HG02759 (cell line): ENCODE measurements at regions not wholly inside any gene's neighbourhood (a gene's known extent, or its start where the extent isn't known, plus 50 kb on each side); places are given as distances from the start of the nearest gene placed in this dataset.

Source experiments
- ATAC-seq: cut with Tn5 transposase; IDR thresholded peaks from one replicate; pipeline ENCODE4 v1.9.1; 2021; ENCODE audit warnings: mild to moderate bottlenecking, moderate library complexity; ENCODE audit not compliant: unreplicated experiment

DNA sequence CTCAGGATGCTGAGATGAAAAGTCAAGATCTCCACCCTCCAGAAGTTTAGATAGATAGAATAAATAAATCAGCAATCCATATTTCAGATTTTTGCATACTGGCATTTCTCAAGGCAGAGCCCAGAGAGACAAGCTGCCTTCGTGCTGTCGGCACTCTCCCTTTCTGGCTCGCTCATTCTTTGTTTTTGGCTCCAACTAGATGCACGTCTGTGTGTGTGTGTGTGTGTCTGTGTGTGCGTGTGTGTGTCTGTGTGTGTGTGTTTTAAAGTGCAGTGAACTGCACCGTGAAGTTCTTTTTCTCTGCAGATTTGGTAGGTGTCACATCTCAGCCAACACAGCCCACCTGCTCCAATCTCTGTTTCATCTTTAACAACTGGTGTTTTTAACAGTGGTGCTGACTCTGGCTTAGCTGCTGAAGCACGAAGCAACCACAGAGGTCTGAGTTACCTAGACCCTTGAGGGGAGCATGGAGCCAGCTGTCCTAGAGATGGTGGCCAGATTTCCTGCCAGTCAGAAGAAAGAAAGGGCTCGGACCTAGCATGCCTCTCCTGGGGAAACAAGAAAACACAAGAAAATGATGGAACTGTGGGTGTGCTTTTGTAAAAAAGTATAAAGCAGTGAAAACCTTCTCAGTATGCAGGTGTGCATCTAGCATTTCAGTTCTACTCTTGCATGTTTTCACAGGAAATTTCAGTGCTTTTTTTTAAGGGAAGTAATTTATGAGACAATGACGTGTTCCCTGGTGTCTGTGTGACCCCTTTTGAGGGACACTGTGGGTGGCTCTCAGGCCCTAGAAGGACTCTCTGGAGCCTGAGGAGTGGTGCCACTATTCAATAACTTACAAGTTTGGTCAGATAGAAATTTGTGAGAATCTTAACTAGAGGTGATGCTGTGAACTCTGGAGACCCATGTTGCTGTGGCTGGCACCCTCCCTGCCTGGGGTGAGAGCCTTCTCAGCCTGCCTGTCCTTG, 364.3 kb downstream of the RNF144A start:
- ATAC-seq = no peak

DNA sequence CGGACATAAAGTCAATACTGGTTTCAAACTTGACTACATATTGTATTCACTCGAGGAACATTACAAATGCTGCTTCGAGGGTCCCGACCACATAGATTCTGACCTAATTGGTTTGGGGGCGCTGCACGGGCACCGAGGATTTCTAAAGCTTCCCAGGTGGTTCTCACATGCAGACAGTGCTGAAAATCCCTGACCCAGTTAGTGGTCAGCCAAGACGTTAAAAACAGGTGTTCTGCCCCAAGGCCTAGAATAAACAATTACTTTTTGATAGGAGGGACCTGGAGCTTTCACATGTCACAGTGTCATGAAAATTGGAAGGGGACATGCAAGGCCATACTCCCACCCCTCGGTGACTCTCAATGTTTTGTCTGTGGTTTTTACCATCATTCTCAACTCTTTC, 368.9 kb downstream of the RNF144A start:
- ATAC-seq = no peak

DNA sequence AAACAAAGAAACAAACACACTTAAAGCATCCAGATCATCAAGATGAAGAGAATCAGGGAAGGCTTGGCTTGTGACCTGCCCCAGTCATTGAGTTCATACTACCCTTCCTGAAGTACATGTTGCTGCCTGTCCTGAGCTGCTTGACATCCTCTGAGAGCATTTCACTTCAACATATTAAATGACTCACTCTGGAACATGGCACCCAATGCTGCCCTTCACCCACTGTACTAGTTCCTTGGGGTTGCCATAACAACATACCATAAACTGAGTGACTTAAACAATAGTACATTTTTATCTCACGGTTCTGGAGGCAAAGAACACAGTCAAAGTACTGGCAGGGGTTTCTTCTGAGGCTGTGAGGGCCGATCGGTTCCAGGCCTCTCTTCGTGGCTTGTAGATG, 371.3 kb downstream of the RNF144A start:
- no peak for ATAC-seq

DNA sequence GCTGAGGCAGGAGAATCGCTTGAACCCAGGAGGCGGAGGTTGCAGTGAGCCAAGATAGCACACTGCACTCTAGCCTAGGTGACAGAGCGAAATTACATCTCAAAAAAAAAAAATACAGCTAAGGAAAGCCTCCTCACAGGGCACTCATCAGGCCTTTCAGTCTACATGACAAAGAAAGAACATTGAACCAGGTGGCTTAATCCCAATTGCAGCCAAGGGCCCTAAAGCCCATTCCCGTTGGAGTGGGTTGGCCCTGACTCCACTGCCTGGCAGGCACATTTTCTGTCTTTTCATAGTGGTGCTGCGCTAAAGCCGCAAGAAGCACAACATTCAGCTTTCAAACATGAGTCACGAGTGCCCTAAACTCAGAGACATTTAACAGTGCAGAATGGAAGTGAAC, 372.5 kb downstream of the RNF144A start:
- no peak for ATAC-seq

DNA sequence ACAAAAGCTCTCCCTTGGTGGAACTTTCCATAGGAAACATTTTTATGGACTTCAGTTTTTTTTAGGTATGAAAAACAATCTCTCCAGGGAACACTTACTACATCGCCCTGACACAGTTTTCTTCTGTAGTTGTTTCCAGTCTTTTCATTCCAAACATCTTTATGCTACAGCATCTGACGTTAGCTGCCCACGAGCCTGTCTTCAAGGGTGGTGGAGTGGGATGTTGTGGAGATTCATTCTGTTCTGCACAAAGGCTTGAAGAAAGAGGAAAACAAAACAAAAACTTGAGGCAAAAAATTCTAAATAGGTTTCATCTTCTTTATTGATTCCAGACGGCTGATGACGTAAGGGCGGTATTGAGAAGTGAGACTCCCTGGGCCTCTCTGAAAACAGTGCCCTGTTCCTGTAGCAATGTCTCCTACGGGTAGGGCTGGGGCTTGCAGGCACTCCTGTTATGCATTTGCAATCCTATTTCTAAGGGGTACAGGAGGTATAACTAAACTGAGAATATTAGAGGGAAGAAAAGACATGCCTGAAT, 375.0 kb downstream of the RNF144A start:
- ATAC-seq = no peak

DNA sequence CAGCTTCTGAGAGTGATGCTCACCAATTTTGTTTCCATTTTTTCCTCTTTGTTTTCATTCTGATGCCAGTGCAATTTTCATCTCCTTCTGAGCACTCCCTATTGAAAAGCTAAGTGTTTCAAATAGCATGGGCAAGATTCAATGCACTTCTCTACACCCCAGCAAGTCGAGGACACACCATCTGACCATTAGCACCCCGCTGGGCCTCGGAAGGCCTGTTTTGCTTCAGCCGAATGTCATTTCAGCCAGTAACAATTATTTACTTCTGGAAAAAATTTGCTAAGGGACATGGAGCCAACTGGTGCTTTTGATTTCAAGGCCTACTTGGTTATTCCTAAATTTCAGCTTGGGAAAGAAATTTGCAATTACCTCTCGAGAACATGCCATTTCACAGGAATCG, 392.4 kb downstream of the RNF144A start:
- ATAC-seq = no peak

DNA sequence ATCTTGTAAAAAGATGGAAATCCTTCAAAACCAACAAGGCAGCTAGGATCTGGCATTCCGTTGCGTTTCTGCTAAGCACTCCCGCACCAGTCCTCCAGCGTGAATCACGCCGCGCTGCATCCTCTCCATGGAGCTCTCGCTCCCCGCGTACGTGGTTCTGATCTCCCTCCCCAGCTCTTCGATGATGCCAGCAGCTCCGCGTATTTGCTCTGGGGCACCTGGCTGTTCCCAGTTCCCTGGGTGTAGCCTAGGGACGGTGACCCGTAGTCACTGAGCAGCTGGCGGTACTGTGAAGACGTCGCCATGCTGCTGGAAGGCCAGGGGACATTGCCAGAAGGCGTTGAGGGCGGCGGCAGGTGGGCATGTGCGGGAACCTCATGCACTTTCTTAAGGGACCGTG, 407.5 kb downstream of the RNF144A start:
- ATAC-seq = no peak

DNA sequence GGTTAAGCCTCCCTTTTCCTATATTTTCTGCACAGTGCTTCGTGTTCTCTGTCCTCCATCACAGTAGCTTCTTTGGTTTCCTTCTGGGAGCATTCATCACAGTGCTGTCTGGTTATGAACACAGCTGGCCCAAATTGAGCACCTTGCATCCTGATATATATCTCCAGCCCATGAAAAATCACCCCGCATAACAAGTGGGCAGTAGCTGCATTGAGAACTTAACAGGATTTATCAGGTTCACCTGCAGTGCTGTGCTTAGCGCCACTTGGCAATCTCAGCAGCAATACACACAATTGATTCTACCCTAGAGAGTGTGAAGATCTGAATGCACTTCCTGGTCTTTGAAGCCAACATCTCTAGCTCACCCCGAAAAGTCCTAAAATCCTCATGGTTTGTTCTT, 408.0 kb downstream of the RNF144A start:
- ATAC-seq = no peak

DNA sequence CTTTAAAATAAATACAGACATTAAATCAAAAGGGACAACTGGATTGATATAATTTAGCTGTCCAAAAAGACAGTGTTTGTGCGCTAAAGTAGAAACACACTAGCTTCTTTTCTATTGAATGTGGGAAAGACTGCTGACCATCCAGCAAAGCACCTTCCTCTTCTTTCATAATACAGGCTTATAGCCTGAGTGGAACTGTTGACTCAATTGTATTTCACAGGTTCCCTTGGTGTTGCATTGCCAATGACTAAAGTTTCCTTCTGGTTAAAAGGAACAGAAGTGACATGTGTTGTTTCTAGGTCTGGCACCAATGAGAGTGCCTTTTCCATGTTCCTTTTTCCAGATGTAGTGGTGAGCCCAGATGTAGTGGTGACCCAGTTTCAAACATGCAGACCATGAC, 412.3 kb downstream of the RNF144A start:
- no peak for ATAC-seq

DNA sequence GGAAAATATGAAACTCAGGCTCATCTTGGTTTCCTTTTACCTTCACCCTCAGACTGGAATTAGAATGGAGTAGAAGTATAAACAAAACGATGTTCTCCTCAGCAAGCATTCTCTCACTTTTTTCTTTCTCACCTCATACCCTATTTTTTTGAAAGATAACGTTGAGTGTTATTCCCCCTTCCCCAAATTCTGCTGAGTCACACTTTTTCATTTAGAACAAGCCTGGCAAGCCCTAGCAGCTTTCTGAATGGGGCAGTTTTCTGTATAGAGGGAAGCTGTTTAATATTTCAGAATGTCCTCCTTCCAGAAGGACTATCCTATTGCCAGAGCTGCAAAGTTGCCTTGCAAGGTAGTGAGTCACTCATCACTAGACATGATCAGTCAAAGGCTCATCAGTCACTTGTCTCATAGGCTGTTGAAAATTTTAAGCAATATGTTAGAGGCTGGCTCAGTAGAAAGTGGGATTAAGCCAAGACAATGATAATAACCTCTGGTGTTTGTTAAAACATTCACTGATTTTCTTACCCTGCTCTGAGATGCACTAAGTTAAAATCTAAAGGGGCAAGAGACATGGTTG, 416.1 kb downstream of the RNF144A start:
- ATAC-seq = no peak

DNA sequence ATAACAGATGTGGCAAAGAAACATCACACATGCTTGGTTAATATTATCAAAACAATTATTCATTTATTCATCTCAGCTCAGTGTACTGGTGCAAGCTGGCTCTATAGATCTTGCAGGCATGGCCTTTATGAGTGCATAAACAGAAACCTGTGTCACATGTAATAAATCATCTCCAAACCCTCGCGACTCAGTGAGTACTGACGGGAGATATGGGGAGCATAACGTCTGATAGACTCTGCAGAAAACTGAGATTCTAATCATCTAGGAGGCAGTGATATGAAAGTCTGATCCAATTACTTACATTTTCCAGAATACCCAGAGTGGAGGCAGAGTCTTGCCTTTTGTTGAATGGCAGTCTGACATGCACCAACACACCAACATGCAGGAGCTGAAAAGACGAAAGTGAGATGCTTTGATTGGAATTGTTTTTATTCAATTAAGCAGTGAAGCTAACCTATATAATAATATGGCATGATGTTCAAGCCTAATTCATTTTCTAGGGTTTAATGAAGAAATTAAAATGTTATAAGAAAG, 416.8 kb downstream of the RNF144A start:
- no peak for ATAC-seq

DNA sequence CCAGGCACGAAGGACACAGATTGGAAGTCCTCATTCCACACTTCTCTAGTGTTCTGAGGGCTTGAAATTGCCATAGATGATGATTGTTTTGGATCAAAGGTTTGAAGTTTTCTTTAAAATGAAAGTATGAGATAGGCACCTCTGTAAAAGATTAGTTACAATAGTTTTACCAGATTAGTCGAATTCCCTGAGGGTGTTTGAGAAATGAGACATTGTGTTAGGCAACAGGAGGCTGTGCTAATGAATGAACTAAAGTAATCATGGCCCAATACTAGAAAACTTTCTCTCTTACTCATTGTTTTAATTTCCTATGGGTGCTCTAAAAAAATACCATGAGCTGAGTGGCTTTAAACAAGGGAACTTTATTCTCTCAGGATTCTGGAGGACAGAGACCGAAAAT, 421.7 kb downstream of the RNF144A start:
- no peak for ATAC-seq

DNA sequence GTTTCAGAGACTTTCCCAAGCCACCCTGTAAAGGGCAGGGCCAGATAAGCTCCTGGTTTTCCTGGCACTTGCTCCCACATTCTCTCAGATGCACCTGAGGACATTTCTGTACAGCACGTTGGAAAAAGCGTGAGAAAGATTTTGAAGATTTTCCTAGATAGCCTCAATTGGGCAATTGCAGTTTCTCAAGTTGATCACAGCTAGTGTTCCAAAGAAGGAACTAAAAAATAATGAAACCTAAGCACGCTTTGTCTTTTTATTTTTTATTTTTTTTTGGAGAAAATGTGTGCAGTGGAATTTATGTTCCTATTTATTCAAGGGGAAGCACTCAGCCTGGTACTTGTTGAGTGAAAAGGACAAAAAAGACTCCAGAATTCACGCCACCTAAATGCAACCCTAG, 429.1 kb downstream of the RNF144A start:
- no peak for ATAC-seq

DNA sequence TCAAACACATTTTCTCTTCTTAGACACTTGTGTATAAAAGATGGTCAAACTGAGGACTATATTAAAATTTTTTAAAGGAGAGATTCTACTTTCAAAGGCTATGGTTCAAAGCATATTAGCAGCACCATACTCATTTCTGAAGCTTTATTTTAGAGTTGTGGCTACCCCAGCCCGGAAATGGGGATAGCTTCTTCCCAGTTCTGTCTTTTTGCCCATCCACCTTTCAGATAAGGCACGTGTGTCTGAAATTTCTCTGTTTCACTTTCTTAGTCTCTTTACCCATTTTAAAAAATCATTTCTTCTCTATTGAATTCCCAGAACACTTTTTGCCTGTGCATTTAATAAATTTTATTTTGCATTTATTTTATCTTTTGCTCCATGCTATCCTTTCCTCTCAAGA, 431.5 kb downstream of the RNF144A start:
- no peak for ATAC-seq

DNA sequence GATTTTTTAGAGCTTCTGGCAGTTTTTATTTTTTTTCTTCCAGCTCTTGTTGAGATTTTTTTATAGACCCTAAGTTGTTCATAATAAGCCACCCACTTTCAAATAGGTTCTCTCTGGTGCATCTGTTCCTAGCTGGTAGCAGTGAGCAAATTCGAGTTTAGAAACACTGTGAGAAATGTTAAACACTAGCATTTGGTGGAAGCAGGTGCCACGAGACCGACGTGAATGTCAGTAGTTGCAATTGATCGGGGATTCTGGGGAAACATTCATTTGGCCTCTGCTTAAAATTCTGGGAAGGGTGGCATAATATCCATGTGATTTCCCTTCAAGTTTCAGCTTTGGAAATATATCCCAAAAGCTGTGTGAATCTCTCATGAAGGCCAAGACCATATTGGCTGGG, 435.0 kb downstream of the RNF144A start:
- no peak for ATAC-seq

DNA sequence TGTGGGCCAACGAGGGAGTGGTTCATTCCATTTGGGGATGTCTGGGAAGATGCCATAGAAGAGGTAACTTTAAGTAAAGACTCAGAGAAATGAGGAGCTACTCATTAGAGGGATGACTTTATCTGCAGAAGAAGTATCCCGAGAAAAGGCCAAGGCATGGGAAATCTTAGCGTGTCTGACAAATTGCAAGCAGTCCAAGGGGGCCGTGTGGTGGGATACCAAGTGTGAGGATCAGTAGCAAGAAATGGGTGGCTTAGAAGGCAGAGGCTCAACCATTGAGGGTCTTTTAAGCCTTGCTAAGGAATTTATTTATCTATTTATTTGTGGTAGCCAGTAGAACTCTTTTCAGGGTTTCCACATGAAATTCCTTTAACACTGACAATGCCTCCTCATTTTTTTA, 436.4 kb downstream of the RNF144A start:
- ATAC-seq = no peak

DNA sequence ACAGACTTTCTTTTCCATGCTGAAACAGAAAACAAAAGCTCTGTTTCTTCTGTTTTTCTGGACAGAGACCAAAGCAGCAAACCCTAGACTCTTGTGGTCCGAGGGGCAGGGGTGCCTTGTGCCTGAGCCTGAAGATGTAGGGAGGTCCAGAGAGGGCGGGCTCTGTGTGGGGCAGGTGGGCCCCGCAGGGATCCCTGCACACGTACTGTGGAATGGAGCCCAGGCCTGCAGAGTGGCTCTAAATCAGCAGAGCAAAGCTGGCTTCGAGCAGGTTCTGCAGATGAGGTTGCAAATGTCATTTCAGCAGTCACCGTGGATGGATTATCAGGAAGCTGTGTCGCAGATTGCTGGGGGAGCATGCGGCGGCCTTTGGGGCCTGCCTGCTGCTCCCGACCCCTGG, 438.6 kb downstream of the RNF144A start:
- no peak for ATAC-seq

DNA sequence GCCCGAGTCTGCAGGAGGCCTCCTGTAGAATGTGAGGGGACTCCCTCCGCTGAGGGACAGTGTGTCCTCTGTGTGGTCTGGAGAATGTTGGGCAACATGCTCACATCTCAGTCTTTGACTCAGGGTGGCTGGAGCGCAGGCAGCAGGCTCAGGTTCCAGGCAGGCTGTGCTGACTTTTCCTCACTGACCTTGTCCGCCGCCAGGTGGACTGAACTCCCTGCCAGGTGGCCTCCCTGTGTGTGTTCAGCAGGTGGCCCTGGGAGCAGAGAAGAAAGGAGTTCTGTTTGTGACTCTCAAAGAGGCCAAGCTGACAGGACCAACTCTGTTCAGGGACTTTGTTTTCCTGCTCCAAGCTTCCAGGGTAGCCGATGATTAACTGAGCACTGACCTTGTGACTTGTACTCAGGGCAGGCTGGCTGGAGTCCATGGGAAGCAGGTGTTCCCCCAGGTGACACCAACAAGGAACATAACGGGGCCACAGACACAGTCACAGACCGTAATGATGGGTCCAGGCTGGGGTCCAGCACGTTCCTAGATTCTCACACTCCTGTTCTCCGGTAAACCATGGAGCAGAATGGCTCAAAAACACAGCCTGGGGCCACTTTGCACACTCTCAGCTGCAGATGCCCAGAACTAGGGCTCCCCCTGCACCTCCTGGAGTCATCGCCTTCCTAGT, 439.8 kb downstream of the RNF144A start:
- ATAC-seq = no peak

DNA sequence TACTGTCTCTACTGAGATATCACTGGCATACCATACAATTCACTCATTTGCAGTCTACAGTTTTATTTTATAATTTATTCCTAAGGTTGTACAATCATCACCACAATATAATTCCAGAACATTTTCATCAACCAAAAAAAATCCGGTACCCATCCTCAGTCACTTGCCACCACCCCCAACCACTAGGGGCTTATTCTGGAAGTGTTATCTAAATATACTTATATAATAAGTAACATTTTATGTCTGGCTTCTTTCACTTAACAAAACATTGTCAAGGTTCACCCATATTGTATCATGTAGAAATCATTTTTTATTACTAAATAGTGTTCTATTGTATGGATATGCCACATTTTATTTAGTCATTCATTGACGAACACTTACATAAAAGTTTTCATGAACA, 440.8 kb downstream of the RNF144A start:
- no peak for ATAC-seq

DNA sequence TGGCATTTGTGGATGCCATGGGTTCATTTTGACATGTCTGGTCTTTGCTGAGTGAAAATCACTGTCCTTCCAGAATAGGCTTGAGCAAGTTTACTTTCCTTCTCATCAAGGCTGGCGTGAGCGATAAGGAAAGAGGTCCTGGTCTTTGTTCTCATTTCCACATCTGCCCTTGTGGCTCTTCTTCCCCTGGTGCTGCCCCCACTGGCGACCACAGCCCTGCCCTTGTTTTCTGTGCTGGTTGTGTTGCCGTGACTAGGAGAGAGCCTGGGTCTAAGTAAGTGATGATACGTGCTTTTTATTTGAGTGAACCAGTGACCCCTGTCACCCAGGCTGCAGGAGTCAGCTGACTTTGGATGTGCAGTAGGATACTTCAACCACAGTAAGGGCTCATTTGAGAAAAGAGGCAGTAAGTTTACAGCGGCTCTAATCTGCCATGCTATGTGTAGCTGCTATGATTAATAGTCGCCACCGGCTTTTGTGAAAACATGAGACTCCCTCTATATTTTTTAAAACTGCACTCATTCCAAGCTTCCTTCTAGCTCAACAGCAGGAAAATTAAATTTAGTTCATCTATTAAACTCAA, 441.7 kb downstream of the RNF144A start:
- ATAC-seq = no peak

DNA sequence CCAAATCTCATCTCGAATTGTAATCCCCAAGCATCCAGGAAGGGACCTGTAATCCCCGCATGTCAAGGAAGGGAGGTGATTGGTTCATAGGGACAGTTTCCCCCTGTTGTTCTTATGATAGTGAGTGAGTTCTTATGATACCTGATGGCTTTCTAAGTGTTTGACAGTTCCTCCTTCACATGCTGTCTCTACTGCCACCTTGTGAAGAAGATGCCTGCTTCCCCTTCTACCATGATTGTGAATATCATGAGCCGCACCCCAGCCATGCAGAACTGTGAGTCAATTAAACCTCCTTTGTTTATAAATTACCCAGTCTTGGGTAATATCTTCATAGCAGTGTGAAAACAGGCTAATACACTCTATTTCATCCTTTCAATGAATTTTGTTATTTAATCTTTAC, 446.7 kb downstream of the RNF144A start:
- ATAC-seq = no peak
